ENCODE measurements at regions not wholly inside any gene's neighbourhood (a gene's known extent, or its start where the extent isn't known, plus 50 kb on each side); places are given as distances from the start of the nearest gene placed in this dataset.

DNA sequence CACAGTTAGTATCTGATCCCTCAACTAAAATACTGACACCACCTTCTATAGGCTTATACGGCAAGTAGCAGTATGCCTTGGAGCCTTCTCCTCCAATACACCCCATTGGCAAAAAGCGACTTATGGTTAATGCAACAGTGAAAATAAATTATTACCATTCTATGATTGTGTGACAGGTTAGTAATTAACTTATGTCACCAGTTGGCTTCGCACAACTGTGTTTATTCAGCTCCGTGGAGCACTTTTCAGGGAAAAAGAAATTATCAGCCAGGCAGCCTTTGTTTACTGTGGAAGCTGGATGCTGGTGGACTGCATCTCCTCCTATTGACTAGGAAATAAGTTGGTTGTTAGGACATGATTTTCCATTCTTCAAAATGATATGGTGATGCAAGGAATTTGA, 833.8 kb upstream of the RBFOX1 start:
- no peak for TF ChIP-seq EZH2 (IDR thresholded peaks at IDR 0.05; ENCODE audit: low read length)
- TF ChIP-seq, protein P1, sequence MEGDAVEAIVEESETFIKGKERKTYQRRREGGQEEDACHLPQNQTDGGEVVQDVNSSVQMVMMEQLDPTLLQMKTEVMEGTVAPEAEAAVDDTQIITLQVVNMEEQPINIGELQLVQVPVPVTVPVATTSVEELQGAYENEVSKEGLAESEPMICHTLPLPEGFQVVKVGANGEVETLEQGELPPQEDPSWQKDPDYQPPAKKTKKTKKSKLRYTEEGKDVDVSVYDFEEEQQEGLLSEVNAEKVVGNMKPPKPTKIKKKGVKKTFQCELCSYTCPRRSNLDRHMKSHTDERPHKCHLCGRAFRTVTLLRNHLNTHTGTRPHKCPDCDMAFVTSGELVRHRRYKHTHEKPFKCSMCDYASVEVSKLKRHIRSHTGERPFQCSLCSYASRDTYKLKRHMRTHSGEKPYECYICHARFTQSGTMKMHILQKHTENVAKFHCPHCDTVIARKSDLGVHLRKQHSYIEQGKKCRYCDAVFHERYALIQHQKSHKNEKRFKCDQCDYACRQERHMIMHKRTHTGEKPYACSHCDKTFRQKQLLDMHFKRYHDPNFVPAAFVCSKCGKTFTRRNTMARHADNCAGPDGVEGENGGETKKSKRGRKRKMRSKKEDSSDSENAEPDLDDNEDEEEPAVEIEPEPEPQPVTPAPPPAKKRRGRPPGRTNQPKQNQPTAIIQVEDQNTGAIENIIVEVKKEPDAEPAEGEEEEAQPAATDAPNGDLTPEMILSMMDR (optimal IDR thresholded peaks at IDR 0.05 in 1 of 3, IDR thresholded peaks at IDR 0.05 in 1 of 3, conservative IDR thresholded peaks at IDR 0.05 in 1 of 3; ENCODE audit: extremely low read depth in 1 of 3, insufficient read depth in 2 of 3, low read length in 3 of 3) = no peak
- dilution Hi-C loops (cut with MboI; ENCODE audit: extremely low pct_ligation_motif_present, low sequenced_read_pairs) = no loop called here

DNA sequence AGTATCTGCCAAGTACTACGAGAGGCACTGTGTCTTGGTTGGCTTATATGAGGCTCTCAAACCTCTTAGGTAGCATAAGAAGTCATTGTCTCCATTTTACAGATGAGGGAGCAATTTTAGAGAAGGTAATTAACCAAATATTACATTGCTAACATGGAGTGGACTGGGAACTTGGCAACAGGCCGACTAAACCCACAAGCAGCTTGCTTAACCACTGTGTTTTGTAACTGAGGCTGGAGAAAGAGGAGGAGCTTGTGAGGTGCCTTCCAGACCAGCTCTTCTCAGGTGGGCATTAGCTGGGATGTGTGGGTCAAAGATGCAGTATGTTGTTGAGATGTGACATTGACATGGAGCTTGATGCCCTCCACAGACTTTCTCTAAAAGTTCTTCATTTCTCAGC, 835.6 kb upstream of the RBFOX1 start:
- H3K36me3 ChIP-seq (ENCODE audit: control insufficient read depth in 2 of 2, extremely low read depth in 1 of 2, insufficient read depth in 2 of 2, low read length in 2 of 2) = no peaks in the 10 kb centered on the region
- peaks cover 3% of the 10 kb centered on the region for H3K9me3 ChIP-seq (ENCODE audit: control insufficient read depth, low read depth, low read length)
- no peak overlapping the region for H3K4me3 ChIP-seq (ENCODE audit: control insufficient read depth in 2 of 3, extremely low read depth in 1 of 3, insufficient read depth in 2 of 3, low read depth in 1 of 3, low read length in 3 of 3)
- no peak overlapping the region for H2AFZ ChIP-seq (ENCODE audit: control insufficient read depth, low read length)
- H3K4me1 ChIP-seq (ENCODE audit: control insufficient read depth, extremely low read depth, insufficient read depth, low read length) = no peaks in the 10 kb centered on the region
- no peaks in the 10 kb centered on the region for H3K9me1 ChIP-seq (ENCODE audit: control insufficient read depth, extremely low read depth, insufficient read depth, low read length)
- H3K27ac ChIP-seq (ENCODE audit: control insufficient read depth, insufficient read depth, low read length) = no peak overlapping the region
- DNase-seq (ENCODE audit: low read depth, low spot score) (no peak), FAIRE-seq (no peak)
- H3K79me2 ChIP-seq (ENCODE audit: control insufficient read depth, insufficient read depth, low read length) = no peaks in the 10 kb centered on the region
- TF ChIP-seq EZH2 (IDR thresholded peaks at IDR 0.05; ENCODE audit: low read length) = no peak
- TF ChIP-seq, protein P1 (optimal IDR thresholded peaks at IDR 0.05 in 1 of 3, IDR thresholded peaks at IDR 0.05 in 1 of 3, conservative IDR thresholded peaks at IDR 0.05 in 1 of 3; ENCODE audit: extremely low read depth in 1 of 3, insufficient read depth in 2 of 3, low read length in 3 of 3) = no peak
- H3K4me2 ChIP-seq (ENCODE audit: control insufficient read depth, extremely low read depth, insufficient read depth, low read depth, low read length) = no peak overlapping the region
- no peaks in the 10 kb centered on the region for H3K27me3 ChIP-seq (ENCODE audit: control insufficient read depth, extremely low read depth, insufficient read depth, low read length)
- no peak overlapping the region for H3K9ac ChIP-seq (ENCODE audit: control insufficient read depth, extremely low read depth, insufficient read depth, low read length)
- no peaks in the 10 kb centered on the region for H4K20me1 ChIP-seq (ENCODE audit: control insufficient read depth, extremely low read depth, insufficient read depth, low read length)
- dilution Hi-C loops (cut with MboI; ENCODE audit: extremely low pct_ligation_motif_present, low sequenced_read_pairs) = no loop called here

More for the DNA sequence above, 833.8 kb upstream of the RBFOX1 start:
- no peaks in the 10 kb centered on the region for H3K27me3 ChIP-seq (ENCODE audit: control insufficient read depth, extremely low read depth, insufficient read depth, low read length)
- H3K9ac ChIP-seq (ENCODE audit: control insufficient read depth, extremely low read depth, insufficient read depth, low read length) = no peak overlapping the region
- H3K79me2 ChIP-seq (ENCODE audit: control insufficient read depth, insufficient read depth, low read length) = no peaks in the 10 kb centered on the region
- H3K4me2 ChIP-seq (ENCODE audit: control insufficient read depth, extremely low read depth, insufficient read depth, low read depth, low read length) = no peak overlapping the region
- H2AFZ ChIP-seq (ENCODE audit: control insufficient read depth, low read length) = no peak overlapping the region
- H3K4me1 ChIP-seq (ENCODE audit: control insufficient read depth, extremely low read depth, insufficient read depth, low read length) = no peaks in the 10 kb centered on the region
- H3K36me3 ChIP-seq (ENCODE audit: control insufficient read depth in 2 of 2, extremely low read depth in 1 of 2, insufficient read depth in 2 of 2, low read length in 2 of 2) = no peaks in the 10 kb centered on the region
- no peak overlapping the region for H3K27ac ChIP-seq (ENCODE audit: control insufficient read depth, insufficient read depth, low read length)
- no peak overlapping the region for H3K4me3 ChIP-seq (ENCODE audit: control insufficient read depth in 2 of 3, extremely low read depth in 1 of 3, insufficient read depth in 2 of 3, low read depth in 1 of 3, low read length in 3 of 3)
- DNase-seq (ENCODE audit: low read depth, low spot score) (no peak), FAIRE-seq (no peak)
- no peaks in the 10 kb centered on the region for H3K9me1 ChIP-seq (ENCODE audit: control insufficient read depth, extremely low read depth, insufficient read depth, low read length)
- H3K9me3 ChIP-seq (ENCODE audit: control insufficient read depth, low read depth, low read length) = peaks cover 3% of the 10 kb centered on the region
- no peaks in the 10 kb centered on the region for H4K20me1 ChIP-seq (ENCODE audit: control insufficient read depth, extremely low read depth, insufficient read depth, low read length)

All from keratinocyte (primary cell).